Gastrocnemius medialis (tissue), 4 donors: ENCODE measurements at regions not wholly inside any gene's neighbourhood (a gene's known extent, or its start where the extent isn't known, plus 50 kb on each side); places are given as distances from the start of the nearest gene placed in this dataset.

ENCODE experiments used
- CTCF ChIP-seq, 5 experiments: fragments of 450-650 bp in 3 of 5; fragments of 200-600 bp in 2 of 5; sonication (generic) in 2 of 5; IDR thresholded peaks in 4 of 5; conservative IDR thresholded peaks in 1 of 5; 1 replicate in 4 of 5; 2 replicates in 1 of 5; pipeline ENCODE4 v1.5.1; 2016 to 2019; ENCODE audit warnings: antibody characterized with exemption in 5 of 5, mild to moderate bottlenecking in 3 of 5, moderate library complexity in 3 of 5
- POLR2A ChIP-seq, 2 donors: fragments of 450-650 bp; IDR thresholded peaks; one replicate each; pipeline ENCODE4 v1.6.1; 2017; ENCODE audit warnings: antibody characterized with exemption in 2 of 2, mild to moderate bottlenecking in 2 of 2, moderate library complexity in 2 of 2

- TF ChIP-seq CTCF (IDR thresholded peaks at IDR 0.05 in 4 of 5, conservative IDR thresholded peaks at IDR 0.05 in 1 of 5) (no peak), POLR2A (IDR thresholded peaks at IDR 0.05) (no peak)
Measured at GRCh38 chr13:93108111-93108601, 118.5 kb upstream of the GPC6 start.
